ENCODE measurements at regions not wholly inside any gene's neighbourhood (a gene's known extent, or its start where the extent isn't known, plus 50 kb on each side); places are given as distances from the start of the nearest gene placed in this dataset.
"Not testable (repeated sequence)": the region's sequence is repeated elsewhere in the genome, so short reads cannot be mapped to it uniquely, and the experiment has no call there.

DNA sequence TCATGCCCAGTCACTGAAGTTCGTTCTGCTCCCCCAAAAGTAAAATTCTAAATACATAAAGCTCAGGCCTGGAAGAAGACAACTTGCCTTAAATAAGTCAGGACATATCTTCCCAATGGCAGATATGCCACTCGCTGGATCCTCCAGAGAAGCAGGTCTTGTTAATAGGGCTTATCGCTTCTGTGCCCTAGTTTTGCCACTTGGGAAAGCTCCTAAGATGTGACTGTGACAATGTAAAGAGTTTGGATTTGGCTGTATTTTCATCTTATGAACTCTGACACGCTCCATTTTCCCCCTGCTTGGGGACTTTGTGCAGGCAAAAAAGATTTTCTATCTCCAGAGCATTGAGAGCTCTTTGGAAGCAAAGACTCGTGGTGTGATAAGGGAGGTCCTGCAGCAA lies 279.9 kb downstream of the WDR11 start:
- H3K4me3 ChIP-seq (ENCODE audit: low read depth, low read length): no peak overlapping the region

GRCh38 chr10:121131426-121132265 lies 280.5 kb downstream of the WDR11 start:
- no peak overlapping the region for H3K4me3 ChIP-seq (ENCODE audit: low read depth, low read length)

GRCh38 chr10:121132273-121132672 lies 281.1 kb downstream of the WDR11 start:
- no peak overlapping the region for H3K4me3 ChIP-seq (ENCODE audit: low read depth, low read length)

DNA sequence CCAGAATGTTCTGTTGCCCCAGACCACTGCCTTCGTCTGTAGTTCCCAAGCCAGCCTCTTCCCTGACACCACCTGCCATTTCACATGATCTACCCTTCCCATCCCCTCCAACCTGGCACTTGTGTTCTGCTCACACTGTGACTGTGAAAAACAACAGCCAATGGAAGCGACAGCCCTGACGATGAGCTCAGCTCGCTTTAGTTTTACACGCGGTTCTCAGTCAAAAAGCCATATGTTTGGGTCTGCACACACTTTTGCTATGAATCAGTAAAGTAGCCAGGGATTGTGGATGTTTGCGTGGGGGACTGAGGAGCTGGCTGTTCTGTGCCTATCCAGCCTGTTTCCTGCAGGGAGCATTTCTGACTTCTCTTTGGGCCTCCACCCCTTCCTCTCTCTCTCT lies 282.7 kb downstream of the WDR11 start:
- H3K4me3 ChIP-seq (ENCODE audit: low read depth, low read length): no peak overlapping the region

DNA sequence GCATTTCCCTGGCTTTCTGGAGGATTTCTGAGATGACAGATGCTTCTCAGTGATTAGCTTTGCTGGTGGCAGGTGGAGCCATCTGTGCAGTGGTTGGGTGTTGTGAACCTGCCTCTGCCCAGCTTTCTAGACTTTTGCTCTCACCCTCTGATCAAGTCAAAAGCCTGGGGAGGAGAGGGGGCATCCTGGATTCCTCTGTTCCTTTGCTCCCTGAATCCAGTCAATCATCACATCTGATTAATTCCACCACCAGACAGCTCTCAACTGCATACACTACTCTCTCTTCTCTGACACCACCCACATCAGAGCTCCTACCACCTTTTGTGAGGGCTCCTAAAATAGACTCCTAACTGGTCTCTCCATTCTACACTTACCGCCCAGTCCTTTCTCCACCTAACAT lies 283.5 kb downstream of the WDR11 start:
- H3K4me3 ChIP-seq (ENCODE audit: low read depth, low read length): no peak overlapping the region

DNA sequence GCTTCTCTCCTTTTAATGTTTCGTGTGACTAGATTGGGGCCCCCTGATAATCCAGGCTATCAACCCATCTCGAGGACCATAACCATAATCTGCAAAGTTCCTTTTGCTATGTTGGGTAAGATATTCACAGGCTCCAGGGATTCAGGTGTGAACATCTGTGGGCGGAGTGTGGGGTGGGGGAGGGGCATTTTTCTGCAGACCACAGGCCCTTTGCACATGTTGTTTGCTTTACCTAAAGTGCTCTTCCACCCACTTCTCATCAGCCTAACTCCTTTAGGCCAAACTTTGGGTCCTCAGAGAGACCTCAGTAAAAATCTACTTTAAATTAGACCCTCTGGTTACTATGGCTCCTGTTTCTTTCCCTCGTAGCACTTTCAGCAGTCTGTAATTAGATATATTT lies 284.4 kb downstream of the WDR11 start:
- H3K4me3 ChIP-seq (ENCODE audit: low read depth, low read length): no peak overlapping the region

DNA sequence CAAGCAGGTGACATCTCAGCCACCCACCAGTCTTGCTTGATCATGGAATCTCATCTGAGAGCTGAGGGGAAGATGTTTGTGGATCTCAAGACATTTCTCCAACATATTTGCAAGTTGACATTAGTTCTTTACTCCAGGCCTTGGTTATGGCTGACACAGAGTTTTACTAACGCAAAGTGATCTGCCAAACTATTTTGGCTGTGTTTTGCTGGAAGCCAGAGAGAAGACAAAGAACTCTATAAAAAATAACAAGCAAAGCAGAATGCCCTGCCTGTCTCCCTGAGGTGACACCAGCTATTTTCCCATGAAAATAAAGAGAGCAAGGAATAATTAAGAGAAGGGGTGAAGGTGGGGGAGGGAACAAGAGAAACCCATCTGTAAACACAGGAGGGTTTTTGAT lies 286.4 kb downstream of the WDR11 start:
- H3K4me3 ChIP-seq (ENCODE audit: low read depth, low read length): no peak overlapping the region

DNA sequence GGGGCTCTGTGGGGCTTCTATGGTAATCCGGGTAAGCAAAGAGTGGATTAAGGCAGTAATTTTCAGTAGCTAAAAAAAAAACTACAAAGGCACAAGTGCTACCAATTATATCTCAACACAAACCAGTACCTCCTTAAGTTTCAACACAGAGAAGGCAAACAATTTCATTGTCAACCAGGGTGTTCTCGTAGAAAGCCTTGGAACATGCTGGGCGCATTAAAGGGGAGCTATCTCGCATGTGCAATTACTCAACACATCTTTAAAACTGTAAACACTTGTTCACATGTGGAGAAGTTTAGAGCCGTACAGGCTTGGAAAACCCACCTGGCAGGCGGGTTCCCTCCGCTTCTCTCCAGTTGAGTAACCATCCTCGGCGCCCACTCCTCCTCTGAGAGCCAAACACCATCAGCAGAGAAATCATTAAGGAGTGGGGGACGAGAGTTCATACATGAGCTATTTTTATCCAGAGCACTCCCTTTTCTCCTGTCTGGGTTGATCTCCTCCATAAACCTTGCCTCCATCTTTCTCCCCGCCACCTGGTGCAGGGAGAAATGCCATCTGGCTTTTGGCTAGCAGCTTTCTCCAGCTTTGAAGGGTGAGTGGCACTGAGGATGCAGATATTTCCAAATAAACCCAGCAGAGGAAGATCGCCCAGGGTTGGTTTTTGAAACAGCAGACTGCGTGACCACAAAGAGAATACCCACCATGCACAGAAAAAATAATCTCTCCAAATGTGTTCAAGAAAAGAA lies 287.1 kb downstream of the WDR11 start:
- H3K4me3 ChIP-seq (ENCODE audit: low read depth, low read length): no peak overlapping the region

DNA sequence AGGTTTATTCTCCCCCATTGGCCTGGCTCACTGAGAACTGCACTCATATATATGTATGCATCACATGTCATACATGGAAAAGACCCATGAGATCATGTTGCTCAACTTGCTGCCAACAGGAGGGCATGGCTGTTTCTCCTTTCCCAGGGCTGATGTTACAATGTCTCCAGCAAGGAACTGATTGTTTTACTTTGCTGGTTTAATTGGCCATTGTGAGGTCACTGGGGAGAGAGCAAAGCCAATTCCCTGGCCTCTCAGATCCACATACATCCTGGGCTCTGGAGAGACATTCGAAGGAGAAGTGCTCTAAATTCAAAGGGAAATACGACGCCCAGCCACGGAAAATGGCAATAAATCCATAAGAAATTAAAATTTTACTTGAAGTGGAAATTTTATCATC lies 287.8 kb downstream of the WDR11 start:
- no peak overlapping the region for H3K4me3 ChIP-seq (ENCODE audit: low read depth, low read length)

DNA sequence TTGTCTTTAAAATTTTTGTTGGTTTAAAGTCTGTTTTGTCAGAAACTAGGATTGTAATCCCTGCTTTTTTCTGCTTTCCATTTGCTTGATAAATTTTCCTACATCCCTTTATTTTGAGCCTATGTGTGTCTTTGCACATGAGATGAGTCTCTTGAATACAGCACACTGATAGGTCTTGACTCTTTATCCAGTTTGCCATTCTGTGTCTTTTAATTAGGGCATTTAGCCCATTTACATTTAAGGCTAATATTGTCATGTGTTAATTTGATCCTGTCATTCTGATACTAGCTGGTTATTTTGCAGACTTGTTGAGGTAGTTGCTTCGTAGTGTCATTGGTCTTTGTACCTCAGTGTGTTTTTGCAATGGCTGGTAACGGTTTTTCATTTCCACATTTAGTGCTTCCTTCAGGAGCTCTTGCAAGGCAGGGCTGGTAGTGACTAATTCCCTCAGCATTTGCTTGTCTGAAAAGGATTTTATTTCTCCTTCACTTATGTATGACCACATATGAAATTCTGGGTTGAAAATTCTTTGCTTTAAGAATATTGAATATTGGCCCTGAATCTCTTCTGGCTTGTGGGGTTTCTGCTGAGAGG lies 294.7 kb downstream of the WDR11 start:
- H3K4me3 ChIP-seq (ENCODE audit: low read depth, low read length): not testable (repeated sequence)

DNA sequence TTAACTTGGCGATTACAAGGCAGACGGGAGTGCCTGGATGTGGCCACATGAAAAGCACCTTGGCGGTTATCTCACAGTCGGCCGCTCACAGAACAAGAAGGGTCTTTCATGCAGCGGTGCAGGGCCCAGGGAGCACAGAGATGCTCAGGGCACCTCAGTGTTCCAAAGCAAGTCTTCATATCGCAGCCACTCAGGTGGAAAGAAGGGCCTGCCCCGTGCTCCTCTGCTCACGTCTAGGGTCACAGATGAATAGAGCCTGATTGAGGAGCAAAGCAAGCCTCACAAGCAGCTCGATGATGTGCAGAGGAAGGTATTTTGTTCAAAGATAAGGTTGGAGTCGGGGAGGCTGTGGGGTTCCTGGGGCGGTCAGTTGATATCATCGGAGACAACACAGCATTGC lies 297.8 kb downstream of the WDR11 start:
- no peak overlapping the region for H3K4me3 ChIP-seq (ENCODE audit: low read depth, low read length)

DNA sequence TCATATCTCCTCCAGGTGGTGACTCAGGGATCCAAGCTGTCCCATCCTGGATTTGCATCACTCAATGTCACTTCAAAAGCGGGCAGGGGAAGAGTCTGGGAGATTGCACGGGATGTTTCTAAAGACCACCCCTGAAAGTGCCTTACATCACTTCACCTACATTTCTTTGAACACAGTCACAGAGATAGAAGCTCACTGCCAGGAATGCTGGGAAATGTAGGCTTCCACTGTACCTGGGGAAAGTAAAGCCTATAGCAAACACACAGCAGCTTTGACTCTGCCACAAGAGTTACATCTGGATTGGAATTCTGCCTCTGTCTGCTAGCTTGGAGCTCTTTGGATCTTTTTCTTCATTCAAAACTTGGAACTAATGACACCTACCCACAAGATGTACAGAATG lies 300.9 kb downstream of the WDR11 start:
- H3K4me3 ChIP-seq (ENCODE audit: low read depth, low read length): no peak overlapping the region

DNA sequence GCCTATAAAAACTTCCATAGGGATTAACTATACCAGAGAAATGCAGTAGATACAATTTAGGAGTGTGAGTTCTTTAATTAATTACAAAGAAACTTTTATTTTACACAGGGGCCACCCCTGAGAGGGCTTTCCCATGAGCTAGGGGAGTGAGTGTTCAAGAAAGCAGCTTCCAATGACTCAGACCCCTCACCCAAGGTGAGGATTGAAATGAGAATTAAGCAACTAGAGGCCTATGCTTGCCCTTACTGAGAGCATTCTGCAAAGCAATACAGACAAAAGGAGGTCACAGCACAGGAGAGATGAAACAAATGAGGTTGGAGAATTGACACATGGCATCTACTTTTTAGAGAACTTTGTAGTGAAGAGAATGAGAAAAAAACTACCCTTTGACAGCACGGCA lies 301.8 kb downstream of the WDR11 start:
- no peak overlapping the region for H3K4me3 ChIP-seq (ENCODE audit: low read depth, low read length)

GRCh38 chr10:121154310-121154709 lies 303.1 kb downstream of the WDR11 start:
- H3K4me3 ChIP-seq (ENCODE audit: low read depth, low read length): no peak overlapping the region

DNA sequence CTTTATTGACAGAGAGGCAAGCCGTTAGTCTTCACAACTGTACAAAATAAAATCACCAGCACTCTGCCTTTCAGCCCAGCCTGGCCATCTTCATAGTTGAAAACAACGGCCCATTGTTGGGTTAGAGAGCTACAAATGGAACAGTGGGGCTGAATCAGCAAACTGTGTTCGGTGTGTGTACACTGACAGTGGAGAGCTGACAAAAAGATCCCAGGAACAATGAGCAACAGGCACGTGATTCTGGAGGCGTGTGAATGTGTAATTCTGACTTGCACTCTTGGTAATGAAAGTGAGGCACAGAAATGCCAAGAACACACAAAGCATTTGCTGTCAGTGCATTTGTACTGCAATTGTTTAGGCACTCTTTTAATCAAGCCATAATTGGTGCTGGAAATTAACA lies 303.7 kb downstream of the WDR11 start:
- H3K4me3 ChIP-seq (ENCODE audit: low read depth, low read length): no peak overlapping the region

- no peak overlapping the region for H3K4me3 ChIP-seq (ENCODE audit: low read depth, low read length)
Measured at GRCh38 chr10:121155742-121156474, 304.7 kb downstream of the WDR11 start.

GRCh38 chr10:121157998-121158397 lies 306.8 kb downstream of the WDR11 start:
- no peak overlapping the region for H3K4me3 ChIP-seq (ENCODE audit: low read depth, low read length)

DNA sequence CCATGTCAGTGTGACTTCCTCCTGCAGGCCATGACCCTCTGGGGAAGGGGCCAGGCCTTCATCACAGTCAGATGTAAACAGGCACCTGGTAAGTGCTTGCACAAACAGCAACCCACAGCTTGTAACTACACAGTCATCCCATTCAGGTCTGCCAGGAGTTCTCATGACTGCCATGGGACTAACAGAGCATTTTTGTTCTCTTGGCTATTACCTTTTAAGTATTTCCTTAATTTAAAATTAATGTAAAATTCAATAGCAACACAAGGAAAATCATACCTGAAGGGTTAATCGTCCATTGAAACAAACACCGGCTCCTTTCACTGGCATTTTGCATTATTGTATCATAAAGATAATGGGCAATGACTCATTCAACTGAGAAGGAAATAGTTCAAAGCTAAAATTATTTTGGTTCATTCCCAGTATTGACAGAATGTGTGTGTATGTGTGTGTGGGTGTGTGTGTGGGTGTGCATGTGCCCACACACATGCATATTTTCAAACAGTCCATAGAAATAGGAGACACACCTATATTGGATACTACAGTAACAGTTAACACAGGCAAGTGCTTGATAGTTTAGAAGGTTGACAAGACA lies 307.9 kb downstream of the WDR11 start:
- no peak overlapping the region for H3K4me3 ChIP-seq (ENCODE audit: low read depth, low read length)

- H3K4me3 ChIP-seq (ENCODE audit: low read depth, low read length): no peak overlapping the region
Measured at GRCh38 chr10:121159670-121160069, 308.5 kb downstream of the WDR11 start.

DNA sequence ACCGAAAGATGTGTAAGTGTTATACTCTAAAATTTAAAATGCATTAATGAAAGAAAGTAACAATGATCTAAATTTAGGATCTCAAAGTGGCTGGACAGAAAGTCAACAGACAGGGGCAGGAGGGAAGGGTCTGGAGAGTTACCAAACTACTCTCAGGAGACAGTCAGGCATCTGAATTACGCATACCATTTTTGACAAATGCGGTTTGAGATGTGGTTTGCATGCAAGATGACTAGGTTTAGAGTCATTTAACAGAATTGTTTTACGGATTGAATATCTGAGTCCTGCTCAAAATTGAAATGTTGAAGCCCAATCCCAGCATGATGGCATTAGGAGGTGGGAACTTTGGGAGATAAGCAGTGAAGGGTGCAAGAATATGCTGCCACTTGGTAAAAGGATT lies 314.1 kb downstream of the WDR11 start:
- H3K4me3 ChIP-seq (ENCODE audit: low read depth, low read length): no peak overlapping the region

All from iPS-11a (cell line).